ENCODE measurements at regions not wholly inside any gene's neighbourhood (a gene's known extent, or its start where the extent isn't known, plus 50 kb on each side); places are given as distances from the start of the nearest gene placed in this dataset.

GRCh38 chr1:118254001-118254400, 69.0 kb upstream of the SPAG17 start:
- no peak for TF ChIP-seq CTCF (IDR thresholded peaks at IDR 0.05; ENCODE audit: insufficient read depth, low read depth, low read length, missing control alignments)
- DNase-seq (ENCODE audit: low read depth), result no peak

GRCh38 chr1:118253053-118253915, 68.3 kb upstream of the SPAG17 start:
- no peak for TF ChIP-seq CTCF (IDR thresholded peaks at IDR 0.05; ENCODE audit: insufficient read depth, low read depth, low read length, missing control alignments)
- DNase-seq (ENCODE audit: low read depth), result no peak
- H3K4me3 ChIP-seq (ENCODE audit: low read length), result no peak overlapping the region

More at GRCh38 chr1:118254001-118254400, 69.0 kb upstream of the SPAG17 start:
- no peak overlapping the region for H3K4me3 ChIP-seq (ENCODE audit: low read length)

- TF ChIP-seq CTCF (IDR thresholded peaks at IDR 0.05; ENCODE audit: insufficient read depth, low read depth, low read length, missing control alignments), result no peak
- no peak overlapping the region for H3K4me3 ChIP-seq (ENCODE audit: low read length)
- no peak for DNase-seq (ENCODE audit: low read depth)
These were observed 67.6 kb upstream of the SPAG17 start for GRCh38 chr1:118252624-118253023.

GRCh38 chr1:118250232-118250631, 65.2 kb upstream of the SPAG17 start:
- DNase-seq (ENCODE audit: low read depth), result no peak
- no peak overlapping the region for H3K4me3 ChIP-seq (ENCODE audit: low read length)
- TF ChIP-seq CTCF (IDR thresholded peaks at IDR 0.05; ENCODE audit: insufficient read depth, low read depth, low read length, missing control alignments), result no peak

GRCh38 chr1:118249641-118250040, 64.6 kb upstream of the SPAG17 start:
- no peak for TF ChIP-seq CTCF (IDR thresholded peaks at IDR 0.05; ENCODE audit: insufficient read depth, low read depth, low read length, missing control alignments)
- no peak overlapping the region for H3K4me3 ChIP-seq (ENCODE audit: low read length)
- DNase-seq (ENCODE audit: low read depth), result no peak

GRCh38 chr1:118247593-118247992, 62.6 kb upstream of the SPAG17 start:
- peak; percentile 81 for TF ChIP-seq CTCF (IDR thresholded peaks at IDR 0.05; ENCODE audit: insufficient read depth, low read depth, low read length, missing control alignments)
- no peak overlapping the region for H3K4me3 ChIP-seq (ENCODE audit: low read length)
- peak; percentile 58 for DNase-seq (ENCODE audit: low read depth)

GRCh38 chr1:118246646-118247045, 61.6 kb upstream of the SPAG17 start:
- no peak for DNase-seq (ENCODE audit: low read depth)
- no peak overlapping the region for H3K4me3 ChIP-seq (ENCODE audit: low read length)
- no peak for TF ChIP-seq CTCF (IDR thresholded peaks at IDR 0.05; ENCODE audit: insufficient read depth, low read depth, low read length, missing control alignments)
